Activated naive CD8-positive, alpha-beta T cell (primary cell): ENCODE measurements at regions not wholly inside any gene's neighbourhood (a gene's known extent, or its start where the extent isn't known, plus 50 kb on each side); places are given as distances from the start of the nearest gene placed in this dataset.
"Not testable (repeated sequence)": the region's sequence is repeated elsewhere in the genome, so short reads cannot be mapped to it uniquely, and the experiment has no call there.

Experiments used
- H3K27ac Mint-ChIP-seq: one replicate; pipeline ENCODE4 v1.8.0; 2021; ENCODE audit warnings: mixed read lengths
- H3K27me3 Mint-ChIP-seq: one replicate; pipeline ENCODE4 v1.8.0; 2021; ENCODE audit warnings: mixed read lengths
- H3K36me3 Mint-ChIP-seq: one replicate; pipeline ENCODE4 v1.8.0; 2021; ENCODE audit warnings: mixed read lengths
- H3K4me1 Mint-ChIP-seq: one replicate; pipeline ENCODE4 v1.8.0; 2021; ENCODE audit warnings: low read depth, mixed read lengths
- H3K4me3 Mint-ChIP-seq: one replicate; pipeline ENCODE4 v1.8.0; 2021; ENCODE audit warnings: mild to moderate bottlenecking, mixed read lengths
- H3K9me3 Mint-ChIP-seq: one replicate; pipeline ENCODE4 v1.8.0; 2021; ENCODE audit warnings: low read depth, mixed read lengths

- H3K4me1 Mint-ChIP-seq, H3K27ac Mint-ChIP-seq, H3K27me3 Mint-ChIP-seq, H3K36me3 Mint-ChIP-seq, H3K9me3 Mint-ChIP-seq, H3K4me3 Mint-ChIP-seq: not testable (repeated sequence)
Measured at GRCh38 chr12:9428856-9429255, 178.9 kb downstream of the KLRB1 start.

GRCh38 chr12:9425429-9425828 is 182.3 kb downstream of the KLRB1 start:
- H3K27me3 Mint-ChIP-seq, H3K9me3 Mint-ChIP-seq: not testable (repeated sequence)

DNA sequence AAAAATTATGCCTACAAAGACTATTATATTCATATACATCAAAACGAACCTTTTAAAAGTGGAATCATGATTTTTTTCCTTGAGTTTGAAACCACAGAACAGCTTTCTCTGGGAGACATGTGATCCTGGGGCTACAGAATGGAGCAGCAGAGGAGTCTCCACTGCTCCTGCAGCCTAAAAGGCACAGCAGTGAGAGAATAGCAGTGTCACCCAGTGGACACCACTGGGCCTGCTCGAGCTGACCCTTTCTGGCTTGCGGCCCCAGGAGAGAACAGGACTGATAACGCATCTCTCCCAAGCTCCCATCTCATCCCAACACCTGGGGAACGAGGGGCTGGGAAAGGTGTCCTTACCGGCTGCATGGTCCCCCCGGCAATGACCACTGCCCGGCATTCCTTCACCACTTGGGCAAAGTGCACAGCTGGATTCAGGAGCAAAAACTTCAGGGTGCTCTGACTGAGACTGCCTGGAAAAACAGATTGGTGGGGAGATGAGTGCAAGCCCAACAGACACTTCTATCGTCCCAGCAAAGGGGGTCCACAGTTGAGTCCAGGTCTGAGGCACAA is 183.5 kb downstream of the KLRB1 start:
- H3K36me3 Mint-ChIP-seq, H3K4me3 Mint-ChIP-seq, H3K27me3 Mint-ChIP-seq, H3K4me1 Mint-ChIP-seq, H3K9me3 Mint-ChIP-seq, H3K27ac Mint-ChIP-seq: not testable (repeated sequence)

More at GRCh38 chr12:9425429-9425828, 182.3 kb downstream of the KLRB1 start:
- not testable (repeated sequence) for H3K36me3 Mint-ChIP-seq, H3K4me3 Mint-ChIP-seq, H3K27ac Mint-ChIP-seq, H3K4me1 Mint-ChIP-seq

- not testable (repeated sequence) for H3K4me1 Mint-ChIP-seq, H3K9me3 Mint-ChIP-seq, H3K4me3 Mint-ChIP-seq, H3K27me3 Mint-ChIP-seq, H3K36me3 Mint-ChIP-seq, H3K27ac Mint-ChIP-seq
Measured at GRCh38 chr12:9422689-9423088, 185.0 kb downstream of the KLRB1 start.

DNA sequence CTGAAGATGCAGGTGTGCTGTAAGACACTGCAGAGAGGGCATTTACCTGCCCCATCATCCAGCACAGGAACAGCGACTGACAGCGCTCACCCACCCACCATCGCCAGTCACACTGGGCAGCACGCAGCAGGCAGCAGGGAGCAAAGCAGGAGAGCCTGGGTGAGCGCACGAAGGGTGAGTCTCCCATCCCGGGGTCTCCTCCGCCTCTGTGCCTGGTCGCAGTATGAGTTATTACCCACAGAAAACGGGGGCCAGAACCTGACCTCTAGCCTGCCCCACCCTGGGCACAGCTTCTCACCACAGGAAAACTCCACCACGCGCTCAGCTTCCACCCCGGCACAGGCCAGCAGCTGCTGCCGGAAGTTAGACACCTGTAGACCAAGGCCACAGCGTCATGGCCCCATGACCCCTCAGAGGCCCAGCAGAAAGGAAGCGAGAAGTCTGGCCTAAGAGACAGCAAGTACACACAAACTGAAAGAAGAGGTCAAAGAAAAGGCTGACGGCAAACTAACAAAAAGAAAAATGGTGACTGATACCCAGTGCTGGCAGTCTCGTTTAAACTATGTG is 186.1 kb downstream of the KLRB1 start:
- H3K27ac Mint-ChIP-seq, H3K4me3 Mint-ChIP-seq, H3K9me3 Mint-ChIP-seq, H3K36me3 Mint-ChIP-seq, H3K4me1 Mint-ChIP-seq, H3K27me3 Mint-ChIP-seq: not testable (repeated sequence)

GRCh38 chr12:9420817-9421519 is 186.7 kb downstream of the KLRB1 start:
- not testable (repeated sequence) for H3K4me3 Mint-ChIP-seq, H3K9me3 Mint-ChIP-seq, H3K27me3 Mint-ChIP-seq, H3K27ac Mint-ChIP-seq, H3K36me3 Mint-ChIP-seq, H3K4me1 Mint-ChIP-seq

GRCh38 chr12:9418669-9419041 is 189.1 kb downstream of the KLRB1 start:
- not testable (repeated sequence) for H3K27me3 Mint-ChIP-seq, H3K4me1 Mint-ChIP-seq, H3K4me3 Mint-ChIP-seq, H3K9me3 Mint-ChIP-seq, H3K27ac Mint-ChIP-seq, H3K36me3 Mint-ChIP-seq

DNA sequence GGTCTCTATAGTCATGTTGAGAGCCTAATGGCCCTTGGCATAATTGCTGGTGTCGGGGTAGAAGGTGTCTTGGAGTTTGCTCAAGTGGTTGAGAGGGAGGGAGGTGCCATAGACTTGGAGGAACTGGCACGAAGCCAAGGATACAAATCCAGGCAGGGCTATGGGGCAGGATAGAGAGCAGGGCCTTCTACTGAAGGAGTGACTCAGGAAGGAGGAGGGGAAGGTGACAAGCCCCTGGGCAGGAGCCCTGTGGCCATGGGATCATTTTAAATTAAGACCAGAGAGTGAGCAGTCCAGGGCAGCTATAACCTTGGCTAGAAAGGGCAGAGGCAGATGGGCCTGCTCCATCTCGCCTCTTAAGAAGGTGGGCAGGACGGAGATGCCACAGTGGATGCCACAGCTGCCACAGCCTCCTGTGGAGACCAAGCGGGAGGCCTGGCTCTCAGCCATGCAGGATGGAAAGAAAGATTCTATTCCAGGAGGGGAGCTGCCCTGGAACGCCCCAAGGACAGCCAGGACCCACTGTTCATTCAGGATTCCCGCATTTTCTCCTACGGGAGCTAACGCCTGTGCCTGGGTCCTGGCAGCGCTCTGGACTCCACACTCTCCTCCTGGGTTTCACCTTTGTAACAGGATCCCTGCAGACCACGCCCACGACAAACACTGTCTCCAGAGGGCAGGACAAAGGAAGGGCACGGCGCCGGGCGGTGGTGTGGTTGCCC is 189.6 kb downstream of the KLRB1 start:
- H3K4me3 Mint-ChIP-seq, H3K27ac Mint-ChIP-seq, H3K4me1 Mint-ChIP-seq, H3K9me3 Mint-ChIP-seq, H3K36me3 Mint-ChIP-seq, H3K27me3 Mint-ChIP-seq: not testable (repeated sequence)

DNA sequence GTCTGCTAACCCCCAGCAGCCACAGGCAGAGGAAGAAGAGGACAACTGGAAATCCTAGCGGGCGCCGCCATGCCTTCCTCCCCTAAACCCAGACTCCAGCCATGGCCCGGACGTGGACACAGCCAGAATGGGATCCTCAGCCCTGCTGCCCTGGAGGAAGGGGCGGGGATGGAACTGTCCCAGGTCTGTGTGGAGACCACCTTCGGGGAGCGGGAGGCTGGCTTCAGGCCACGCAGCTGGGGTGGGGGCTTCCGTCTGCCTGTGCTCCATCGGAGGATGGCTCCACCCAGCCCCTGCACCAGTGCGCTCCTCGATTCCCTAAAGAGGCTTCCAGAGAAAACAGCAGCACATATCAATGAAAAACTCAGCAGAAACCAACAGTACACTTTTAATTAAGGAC is 190.4 kb downstream of the KLRB1 start:
- not testable (repeated sequence) for H3K36me3 Mint-ChIP-seq, H3K4me1 Mint-ChIP-seq, H3K9me3 Mint-ChIP-seq, H3K4me3 Mint-ChIP-seq, H3K27me3 Mint-ChIP-seq, H3K27ac Mint-ChIP-seq

- H3K27me3 Mint-ChIP-seq, H3K4me3 Mint-ChIP-seq, H3K9me3 Mint-ChIP-seq, H3K27ac Mint-ChIP-seq, H3K4me1 Mint-ChIP-seq, H3K36me3 Mint-ChIP-seq: not testable (repeated sequence)
Measured at GRCh38 chr12:9416346-9416745, 191.4 kb downstream of the KLRB1 start.

DNA sequence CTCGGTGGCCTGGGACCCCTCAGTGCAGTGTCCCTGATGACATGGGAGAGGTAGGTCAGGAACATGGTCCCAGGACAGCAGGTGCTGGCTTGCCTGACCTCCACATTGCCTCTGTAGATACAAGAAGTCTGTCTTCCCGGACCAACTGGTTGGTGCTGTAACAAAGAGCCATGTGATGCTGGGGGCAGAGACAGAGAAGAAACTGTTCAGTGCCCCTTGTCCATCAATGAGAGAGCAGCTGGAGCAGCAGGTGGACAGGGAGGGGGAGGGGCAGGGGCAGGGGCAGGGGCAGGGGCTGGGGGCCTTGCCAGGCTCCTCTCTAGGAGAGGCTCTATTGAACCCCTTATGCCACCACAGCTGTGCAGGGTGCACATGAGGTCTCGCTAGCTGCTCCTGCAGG is 191.8 kb downstream of the KLRB1 start:
- not testable (repeated sequence) for H3K36me3 Mint-ChIP-seq, H3K27me3 Mint-ChIP-seq, H3K4me1 Mint-ChIP-seq, H3K9me3 Mint-ChIP-seq, H3K4me3 Mint-ChIP-seq, H3K27ac Mint-ChIP-seq

- not testable (repeated sequence) for H3K27me3 Mint-ChIP-seq, H3K36me3 Mint-ChIP-seq, H3K4me1 Mint-ChIP-seq, H3K4me3 Mint-ChIP-seq, H3K9me3 Mint-ChIP-seq, H3K27ac Mint-ChIP-seq
Measured at GRCh38 chr12:9413862-9414261, 193.9 kb downstream of the KLRB1 start.

GRCh38 chr12:9412459-9412858 is 195.3 kb downstream of the KLRB1 start:
- H3K36me3 Mint-ChIP-seq, H3K27me3 Mint-ChIP-seq, H3K9me3 Mint-ChIP-seq, H3K27ac Mint-ChIP-seq, H3K4me1 Mint-ChIP-seq, H3K4me3 Mint-ChIP-seq: not testable (repeated sequence)

- not testable (repeated sequence) for H3K4me1 Mint-ChIP-seq, H3K4me3 Mint-ChIP-seq, H3K27me3 Mint-ChIP-seq, H3K9me3 Mint-ChIP-seq, H3K27ac Mint-ChIP-seq, H3K36me3 Mint-ChIP-seq
Measured at GRCh38 chr12:9411616-9412268, 196.0 kb downstream of the KLRB1 start.

- not testable (repeated sequence) for H3K4me1 Mint-ChIP-seq, H3K9me3 Mint-ChIP-seq, H3K27me3 Mint-ChIP-seq, H3K27ac Mint-ChIP-seq, H3K36me3 Mint-ChIP-seq, H3K4me3 Mint-ChIP-seq
Measured at GRCh38 chr12:9407425-9407748, 199.2 kb upstream of the PZP start.
